ENCODE measurements at regions not wholly inside any gene's neighbourhood (a gene's known extent, or its start where the extent isn't known, plus 50 kb on each side); places are given as distances from the start of the nearest gene placed in this dataset.

DNA sequence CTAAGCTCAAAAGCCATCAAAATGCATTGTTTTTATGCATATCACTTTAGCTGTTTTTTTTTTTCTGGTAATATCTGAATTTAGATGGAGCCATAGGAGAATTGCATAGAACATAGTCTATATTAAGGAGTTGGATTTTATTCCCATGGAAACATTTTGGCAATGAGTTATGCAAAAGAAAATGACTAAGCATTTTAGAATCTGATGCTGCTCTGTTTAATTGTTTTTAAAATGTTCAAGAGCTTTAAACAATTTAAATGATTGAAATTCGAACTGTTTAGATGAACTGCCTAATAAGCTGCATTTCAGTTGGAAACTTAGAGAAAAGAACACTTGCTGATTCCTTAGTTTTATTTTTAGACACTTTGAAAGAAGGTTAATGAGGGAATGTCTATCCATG is 1531.5 kb upstream of the B3GALT2 start:
- Histone ChIP-seq H3K27ac (replicated peaks) (no peak overlapping the region), H3K27me3 (ENCODE audit: insufficient read depth, poor library complexity, severe bottlenecking) (no peaks in the 10 kb centered on the region), H3K4me3 (replicated peaks; ENCODE audit: insufficient read depth, low read length) (no peak overlapping the region)
- no peak for DNase-seq (ENCODE audit: low read depth in 1 of 2, low spot score in 1 of 2)
- TF ChIP-seq, protein P1, sequence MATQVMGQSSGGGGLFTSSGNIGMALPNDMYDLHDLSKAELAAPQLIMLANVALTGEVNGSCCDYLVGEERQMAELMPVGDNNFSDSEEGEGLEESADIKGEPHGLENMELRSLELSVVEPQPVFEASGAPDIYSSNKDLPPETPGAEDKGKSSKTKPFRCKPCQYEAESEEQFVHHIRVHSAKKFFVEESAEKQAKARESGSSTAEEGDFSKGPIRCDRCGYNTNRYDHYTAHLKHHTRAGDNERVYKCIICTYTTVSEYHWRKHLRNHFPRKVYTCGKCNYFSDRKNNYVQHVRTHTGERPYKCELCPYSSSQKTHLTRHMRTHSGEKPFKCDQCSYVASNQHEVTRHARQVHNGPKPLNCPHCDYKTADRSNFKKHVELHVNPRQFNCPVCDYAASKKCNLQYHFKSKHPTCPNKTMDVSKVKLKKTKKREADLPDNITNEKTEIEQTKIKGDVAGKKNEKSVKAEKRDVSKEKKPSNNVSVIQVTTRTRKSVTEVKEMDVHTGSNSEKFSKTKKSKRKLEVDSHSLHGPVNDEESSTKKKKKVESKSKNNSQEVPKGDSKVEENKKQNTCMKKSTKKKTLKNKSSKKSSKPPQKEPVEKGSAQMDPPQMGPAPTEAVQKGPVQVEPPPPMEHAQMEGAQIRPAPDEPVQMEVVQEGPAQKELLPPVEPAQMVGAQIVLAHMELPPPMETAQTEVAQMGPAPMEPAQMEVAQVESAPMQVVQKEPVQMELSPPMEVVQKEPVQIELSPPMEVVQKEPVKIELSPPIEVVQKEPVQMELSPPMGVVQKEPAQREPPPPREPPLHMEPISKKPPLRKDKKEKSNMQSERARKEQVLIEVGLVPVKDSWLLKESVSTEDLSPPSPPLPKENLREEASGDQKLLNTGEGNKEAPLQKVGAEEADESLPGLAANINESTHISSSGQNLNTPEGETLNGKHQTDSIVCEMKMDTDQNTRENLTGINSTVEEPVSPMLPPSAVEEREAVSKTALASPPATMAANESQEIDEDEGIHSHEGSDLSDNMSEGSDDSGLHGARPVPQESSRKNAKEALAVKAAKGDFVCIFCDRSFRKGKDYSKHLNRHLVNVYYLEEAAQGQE (IDR thresholded peaks at IDR 0.05; ENCODE audit: insufficient replicate concordance, low read depth), result no peak
- TF ChIP-seq SPI1 (IDR thresholded peaks at IDR 0.05; ENCODE audit: borderline replicate concordance, low read depth) (no peak), GABPA (IDR thresholded peaks at IDR 0.05; ENCODE audit: low read depth) (no peak), POLR2AphosphoS5 (IDR thresholded peaks at IDR 0.05; ENCODE audit: low read depth) (no peak)
- TF ChIP-seq, protein P2, sequence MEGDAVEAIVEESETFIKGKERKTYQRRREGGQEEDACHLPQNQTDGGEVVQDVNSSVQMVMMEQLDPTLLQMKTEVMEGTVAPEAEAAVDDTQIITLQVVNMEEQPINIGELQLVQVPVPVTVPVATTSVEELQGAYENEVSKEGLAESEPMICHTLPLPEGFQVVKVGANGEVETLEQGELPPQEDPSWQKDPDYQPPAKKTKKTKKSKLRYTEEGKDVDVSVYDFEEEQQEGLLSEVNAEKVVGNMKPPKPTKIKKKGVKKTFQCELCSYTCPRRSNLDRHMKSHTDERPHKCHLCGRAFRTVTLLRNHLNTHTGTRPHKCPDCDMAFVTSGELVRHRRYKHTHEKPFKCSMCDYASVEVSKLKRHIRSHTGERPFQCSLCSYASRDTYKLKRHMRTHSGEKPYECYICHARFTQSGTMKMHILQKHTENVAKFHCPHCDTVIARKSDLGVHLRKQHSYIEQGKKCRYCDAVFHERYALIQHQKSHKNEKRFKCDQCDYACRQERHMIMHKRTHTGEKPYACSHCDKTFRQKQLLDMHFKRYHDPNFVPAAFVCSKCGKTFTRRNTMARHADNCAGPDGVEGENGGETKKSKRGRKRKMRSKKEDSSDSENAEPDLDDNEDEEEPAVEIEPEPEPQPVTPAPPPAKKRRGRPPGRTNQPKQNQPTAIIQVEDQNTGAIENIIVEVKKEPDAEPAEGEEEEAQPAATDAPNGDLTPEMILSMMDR (IDR thresholded peaks at IDR 0.05; ENCODE audit: insufficient read depth, low read length), result no peak

DNA sequence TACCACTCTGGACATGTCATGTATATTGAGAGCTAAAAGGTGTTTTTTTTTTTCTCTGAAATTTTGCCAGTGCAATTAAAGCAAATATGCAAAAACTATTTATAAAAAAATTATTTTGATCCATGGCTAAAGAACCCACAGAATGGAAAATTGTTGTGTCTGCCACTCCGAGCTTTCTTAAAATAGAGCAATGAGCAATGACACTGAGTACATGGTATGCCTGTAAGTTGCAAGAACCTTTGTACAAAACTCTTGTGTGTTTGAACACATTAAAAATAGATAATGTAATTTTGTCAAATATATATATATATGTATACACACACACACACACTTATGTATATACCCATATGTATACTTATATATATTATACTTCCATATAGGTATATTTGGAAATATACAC is 1530.9 kb upstream of the B3GALT2 start:
- Histone ChIP-seq H3K27me3 (ENCODE audit: insufficient read depth, poor library complexity, severe bottlenecking) (no peaks in the 10 kb centered on the region), H3K4me3 (replicated peaks; ENCODE audit: insufficient read depth, low read length) (no peak overlapping the region), H3K27ac (replicated peaks) (no peak overlapping the region)
- TF ChIP-seq POLR2AphosphoS5 (IDR thresholded peaks at IDR 0.05; ENCODE audit: low read depth) (no peak), GABPA (IDR thresholded peaks at IDR 0.05; ENCODE audit: low read depth) (no peak), SPI1 (IDR thresholded peaks at IDR 0.05; ENCODE audit: borderline replicate concordance, low read depth) (no peak)
- TF ChIP-seq, protein P2 (IDR thresholded peaks at IDR 0.05; ENCODE audit: insufficient read depth, low read length), result no peak
- TF ChIP-seq, protein P1 (IDR thresholded peaks at IDR 0.05; ENCODE audit: insufficient replicate concordance, low read depth), result no peak
- no peak for DNase-seq (ENCODE audit: low read depth in 1 of 2, low spot score in 1 of 2)

DNA sequence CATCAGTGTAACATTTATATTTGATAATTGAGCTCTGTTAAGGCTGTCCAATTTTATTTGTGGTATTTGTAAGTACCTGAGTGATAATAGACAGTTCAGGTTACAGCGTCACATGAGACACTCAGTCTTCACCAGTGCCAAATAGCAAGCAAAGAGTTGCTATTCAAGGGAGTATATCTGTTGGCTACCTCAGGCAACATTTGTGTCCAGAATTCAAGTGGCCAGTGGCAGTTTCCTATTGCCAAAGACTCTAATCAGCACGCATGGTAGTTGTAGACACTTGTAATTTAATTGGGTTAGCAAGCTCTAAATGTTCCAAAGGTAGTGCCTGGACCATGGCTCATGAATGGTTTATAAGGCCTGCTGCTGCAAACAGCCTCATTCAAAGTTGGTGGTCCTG is 1524.3 kb upstream of the B3GALT2 start:
- H3K27ac ChIP-seq (replicated peaks), result no peak overlapping the region
- no peak for DNase-seq (ENCODE audit: low read depth in 1 of 2, low spot score in 1 of 2)
- TF ChIP-seq, protein P2 (IDR thresholded peaks at IDR 0.05; ENCODE audit: insufficient read depth, low read length), result no peak
- no peak for TF ChIP-seq POLR2AphosphoS5 (IDR thresholded peaks at IDR 0.05; ENCODE audit: low read depth)
- TF ChIP-seq, protein P1 (IDR thresholded peaks at IDR 0.05; ENCODE audit: insufficient replicate concordance, low read depth), result no peak
- TF ChIP-seq SPI1 (IDR thresholded peaks at IDR 0.05; ENCODE audit: borderline replicate concordance, low read depth), result no peak
- no peak for TF ChIP-seq GABPA (IDR thresholded peaks at IDR 0.05; ENCODE audit: low read depth)

More for the DNA sequence above, 1524.3 kb upstream of the B3GALT2 start:
- Histone ChIP-seq H3K27me3 (ENCODE audit: insufficient read depth, poor library complexity, severe bottlenecking) (no peaks in the 10 kb centered on the region), H3K4me3 (replicated peaks; ENCODE audit: insufficient read depth, low read length) (no peak overlapping the region)

All from HL-60 (cell line).